MM.1S (cell line): ENCODE measurements at regions not wholly inside any gene's neighbourhood (a gene's known extent, or its start where the extent isn't known, plus 50 kb on each side); places are given as distances from the start of the nearest gene placed in this dataset.

Source experiments
- DNase-seq: peaks from one replicate; pipeline ENCODE4 v3.0.0-alpha.2; 2015
- H2AFZ ChIP-seq: fragments of 300-600 bp; sonication (generic); 2 replicates; pipeline ENCODE4 v1.6.0; 2016; ENCODE audit warnings: antibody characterized with exemption, low read length
- H3F3A ChIP-seq: fragments of 300-600 bp; sonication (generic); 2 replicates; pipeline ENCODE4 v1.6.1; 2016; ENCODE audit warnings: mild to moderate bottlenecking, antibody characterized with exemption, low read length, moderate library complexity, mixed read lengths; ENCODE audit not compliant: insufficient read depth
- H3K27ac ChIP-seq: fragments of 300-600 bp; sonication (generic); 2 replicates; pipeline ENCODE4 v1.5.1; 2016; ENCODE audit warnings: mild to moderate bottlenecking, low read length
- H3K27me3 ChIP-seq: fragments of 300-600 bp; sonication (generic); replicated peaks from 2 replicates; pipeline ENCODE4 v1.6.0; 2016; ENCODE audit warnings: low read length; ENCODE audit not compliant: insufficient read depth
- H3K36me3 ChIP-seq: fragments of 300-600 bp; sonication (generic); replicated peaks from 2 replicates; pipeline ENCODE4 v1.6.1; 2016; ENCODE audit warnings: mild to moderate bottlenecking, low read length, mixed read lengths; ENCODE audit not compliant: insufficient read depth
- H3K4me1 ChIP-seq: fragments of 300-600 bp; sonication (generic); 2 replicates; pipeline ENCODE4 v1.6.1; 2016; ENCODE audit warnings: low read length, mixed read lengths
- H3K4me2 ChIP-seq: fragments of 300-600 bp; sonication (generic); 2 replicates; pipeline ENCODE4 v1.6.0; 2016; ENCODE audit warnings: low read depth, low read length
- H3K4me3 ChIP-seq: fragments of 300-600 bp; sonication (generic); 2 replicates; pipeline ENCODE4 v1.5.1; 2016; ENCODE audit warnings: low read length, mixed read lengths
- H3K79me2 ChIP-seq: fragments of 300-600 bp; sonication (generic); 2 replicates; pipeline ENCODE4 v1.6.1; 2016; ENCODE audit warnings: mixed run types, low read length, mixed read lengths
- H3K9ac ChIP-seq: fragments of 300-600 bp; sonication (generic); 2 replicates; pipeline ENCODE4 v1.6.1; 2016; ENCODE audit warnings: low read length, mixed read lengths
- H3K9me2 ChIP-seq: fragments of 300-600 bp; sonication (generic); replicated peaks from 2 replicates; pipeline ENCODE4 v1.6.1; 2016; ENCODE audit warnings: mild to moderate bottlenecking, low read length, mixed read lengths; ENCODE audit not compliant: insufficient read depth
- H3K9me3 ChIP-seq: fragments of 300-600 bp; sonication (generic); replicated peaks from 2 replicates; pipeline ENCODE4 v1.6.1; 2016; ENCODE audit warnings: mild to moderate bottlenecking, low read length, mixed read lengths; ENCODE audit not compliant: insufficient read depth
- H4K20me1 ChIP-seq: fragments of 300-600 bp; sonication (generic); 2 replicates; pipeline ENCODE4 v1.6.1; 2016; ENCODE audit warnings: mild to moderate bottlenecking, low read length, moderate library complexity, mixed read lengths; ENCODE audit not compliant: insufficient read depth
- EZH2 ChIP-seq: fragments of 300-600 bp; sonication (generic); optimal IDR thresholded peaks from 2 replicates; pipeline ENCODE3; 2017; ENCODE audit warnings: low read depth, mild to moderate bottlenecking, antibody characterized with exemption, low read length, mixed read lengths
- EZH2phosphoT487 ChIP-seq: fragments of 300-600 bp; sonication (generic); IDR thresholded peaks from 2 replicates; pipeline ENCODE4 v1.6.1; 2018; ENCODE audit warnings: antibody characterized with exemption, low read length
- TF ChIP-seq, protein P1 (sequence below): fragments of 300-600 bp; sonication (generic); IDR thresholded peaks from 2 replicates; pipeline ENCODE4 v1.5.1; 2016; ENCODE audit warnings: antibody characterized with exemption, low read length, mixed read lengths

DNA sequence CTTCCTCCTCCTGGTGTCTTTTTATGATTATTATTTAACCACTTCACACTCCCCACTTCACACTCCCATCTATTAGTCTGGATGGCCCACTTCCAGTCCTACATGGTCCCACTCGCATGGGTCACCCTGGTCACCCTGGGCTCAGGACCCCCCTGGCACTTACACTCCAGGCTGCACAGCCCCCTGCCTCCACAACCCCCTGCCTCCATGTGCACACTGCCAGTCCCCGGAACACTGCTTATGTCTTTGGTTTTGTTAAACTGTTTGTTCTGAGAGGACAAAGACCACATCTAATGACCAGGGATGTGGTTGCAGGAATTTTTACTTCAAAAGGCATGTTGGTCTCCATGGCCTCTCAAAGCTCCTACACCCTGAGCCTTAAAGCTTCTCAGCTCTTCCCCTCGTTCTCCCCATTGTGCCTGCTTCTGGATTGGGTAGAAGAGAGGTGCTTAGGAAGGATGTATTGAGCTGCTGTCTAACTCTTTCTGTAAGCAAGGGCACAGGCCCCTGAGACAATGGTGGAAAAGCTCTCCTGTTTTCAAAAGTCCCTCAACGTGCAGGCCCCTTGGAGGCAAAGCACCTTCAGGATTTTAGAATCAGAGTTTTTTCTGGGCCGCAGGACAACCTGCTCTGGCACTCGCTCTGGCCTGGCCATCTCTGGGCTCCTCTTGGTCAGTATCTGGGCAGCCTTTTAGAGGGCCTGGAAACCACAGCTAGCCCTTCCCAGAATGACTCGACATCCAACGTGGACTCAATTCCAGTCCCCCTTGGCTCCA lies 150.0 kb upstream of the HAAO start:
- no peaks in the 10 kb centered on the region for H3K79me2 ChIP-seq
- no peak overlapping the region for H3K27ac ChIP-seq
- H3K4me3 ChIP-seq, result no peak overlapping the region
- no peaks in the 10 kb centered on the region for H3K9me2 ChIP-seq
- no peak overlapping the region for H3K4me2 ChIP-seq
- TF ChIP-seq EZH2, result no peak
- TF ChIP-seq, protein P1, sequence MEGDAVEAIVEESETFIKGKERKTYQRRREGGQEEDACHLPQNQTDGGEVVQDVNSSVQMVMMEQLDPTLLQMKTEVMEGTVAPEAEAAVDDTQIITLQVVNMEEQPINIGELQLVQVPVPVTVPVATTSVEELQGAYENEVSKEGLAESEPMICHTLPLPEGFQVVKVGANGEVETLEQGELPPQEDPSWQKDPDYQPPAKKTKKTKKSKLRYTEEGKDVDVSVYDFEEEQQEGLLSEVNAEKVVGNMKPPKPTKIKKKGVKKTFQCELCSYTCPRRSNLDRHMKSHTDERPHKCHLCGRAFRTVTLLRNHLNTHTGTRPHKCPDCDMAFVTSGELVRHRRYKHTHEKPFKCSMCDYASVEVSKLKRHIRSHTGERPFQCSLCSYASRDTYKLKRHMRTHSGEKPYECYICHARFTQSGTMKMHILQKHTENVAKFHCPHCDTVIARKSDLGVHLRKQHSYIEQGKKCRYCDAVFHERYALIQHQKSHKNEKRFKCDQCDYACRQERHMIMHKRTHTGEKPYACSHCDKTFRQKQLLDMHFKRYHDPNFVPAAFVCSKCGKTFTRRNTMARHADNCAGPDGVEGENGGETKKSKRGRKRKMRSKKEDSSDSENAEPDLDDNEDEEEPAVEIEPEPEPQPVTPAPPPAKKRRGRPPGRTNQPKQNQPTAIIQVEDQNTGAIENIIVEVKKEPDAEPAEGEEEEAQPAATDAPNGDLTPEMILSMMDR, result no peak
- no peaks in the 10 kb centered on the region for H3F3A ChIP-seq
- H4K20me1 ChIP-seq, result no peaks in the 10 kb centered on the region
- no peak overlapping the region for H2AFZ ChIP-seq
- DNase-seq, result no peak
- no peaks in the 10 kb centered on the region for H3K27me3 ChIP-seq
- no peaks in the 10 kb centered on the region for H3K36me3 ChIP-seq
- no peaks in the 10 kb centered on the region for H3K9me3 ChIP-seq
- H3K9ac ChIP-seq, result no peak overlapping the region
- no peaks in the 10 kb centered on the region for H3K4me1 ChIP-seq

DNA sequence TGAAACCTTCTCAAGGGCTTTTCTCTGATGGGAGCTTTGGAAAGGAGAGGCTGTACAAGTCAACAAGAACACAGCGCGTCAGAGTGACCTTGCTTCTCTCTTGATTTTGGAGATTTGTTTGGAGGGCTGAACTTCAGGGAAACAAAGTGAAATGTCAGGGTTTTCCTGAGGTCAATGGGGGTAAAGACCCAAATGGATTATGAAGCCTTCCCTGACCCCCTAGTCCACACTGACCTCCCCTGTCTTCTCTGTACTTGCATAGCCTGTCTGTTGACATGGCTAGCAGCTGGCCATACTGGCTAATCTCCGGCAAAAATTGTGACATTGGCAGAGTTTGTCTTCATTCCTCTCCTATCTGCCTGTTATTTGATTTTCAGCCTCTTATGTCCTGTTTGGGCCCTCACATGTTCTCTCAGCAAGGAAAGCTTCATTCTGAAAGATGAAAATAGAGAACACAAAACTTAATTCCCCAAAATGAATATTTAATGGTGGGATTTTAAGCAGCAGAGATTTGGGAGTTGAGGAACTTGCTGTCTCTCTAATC lies 149.3 kb upstream of the HAAO start:
- no peak for DNase-seq
- H3K4me2 ChIP-seq, result no peak overlapping the region
- H3K79me2 ChIP-seq, result no peaks in the 10 kb centered on the region
- H3K9ac ChIP-seq, result no peak overlapping the region
- H3K27me3 ChIP-seq, result no peaks in the 10 kb centered on the region
- no peak overlapping the region for H2AFZ ChIP-seq
- no peak overlapping the region for H3K27ac ChIP-seq
- no peaks in the 10 kb centered on the region for H3K4me1 ChIP-seq
- H3K4me3 ChIP-seq, result no peak overlapping the region
- TF ChIP-seq EZH2phosphoT487, result no peak
- TF ChIP-seq EZH2, result no peak
- TF ChIP-seq, protein P1, result no peak
- no peaks in the 10 kb centered on the region for H3K9me3 ChIP-seq
- H4K20me1 ChIP-seq, result no peaks in the 10 kb centered on the region
- no peaks in the 10 kb centered on the region for H3F3A ChIP-seq
- H3K9me2 ChIP-seq, result no peaks in the 10 kb centered on the region
- no peaks in the 10 kb centered on the region for H3K36me3 ChIP-seq

DNA sequence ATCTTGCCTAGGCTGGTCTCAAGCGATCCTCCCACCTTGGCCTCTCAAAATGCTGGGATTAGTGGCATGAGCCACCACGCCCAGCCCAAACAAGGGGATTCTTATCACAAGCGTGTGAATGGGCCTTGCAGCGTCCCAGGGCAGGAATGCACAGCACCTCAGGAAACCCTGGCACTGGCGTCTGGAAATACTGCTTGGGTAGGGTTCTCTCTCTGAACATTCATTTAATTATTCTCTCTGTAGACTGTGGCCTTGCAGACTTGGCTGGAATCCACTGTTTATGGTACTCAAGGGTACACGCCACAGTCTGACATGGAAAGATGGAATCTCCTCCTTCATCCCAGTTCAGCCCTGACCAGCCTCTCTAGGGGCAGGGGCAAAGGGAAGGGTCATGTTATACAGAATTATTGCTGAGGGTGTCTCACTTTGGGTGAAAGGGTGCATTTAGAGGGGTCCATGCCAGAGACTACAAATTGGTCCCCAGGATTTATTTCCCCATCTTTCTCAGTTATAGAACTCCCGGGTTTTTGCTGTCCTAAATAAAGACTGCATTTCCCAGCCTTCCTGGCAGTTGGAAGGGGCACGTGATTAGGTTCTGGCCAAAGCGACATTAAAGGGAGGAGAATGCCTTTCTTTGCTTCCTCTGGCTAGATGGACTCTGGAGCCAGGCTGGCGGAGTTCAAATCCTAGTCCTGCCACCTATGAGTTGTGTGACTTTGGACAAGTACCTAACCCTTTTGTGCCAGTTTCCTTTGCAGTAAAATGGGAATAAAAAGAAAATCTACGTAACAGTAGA lies 147.2 kb upstream of the HAAO start:
- no peak for DNase-seq
- H3K4me2 ChIP-seq, result no peak overlapping the region
- no peaks in the 10 kb centered on the region for H3K9me3 ChIP-seq
- H3K4me3 ChIP-seq, result no peak overlapping the region
- no peak for TF ChIP-seq EZH2
- TF ChIP-seq, protein P1, result no peak
- TF ChIP-seq EZH2phosphoT487, result no peak
- H3K27ac ChIP-seq, result no peak overlapping the region
- no peak overlapping the region for H2AFZ ChIP-seq
- H3K4me1 ChIP-seq, result no peaks in the 10 kb centered on the region
- no peaks in the 10 kb centered on the region for H3F3A ChIP-seq
- H4K20me1 ChIP-seq, result no peaks in the 10 kb centered on the region
- no peaks in the 10 kb centered on the region for H3K79me2 ChIP-seq
- no peak overlapping the region for H3K9ac ChIP-seq
- no peaks in the 10 kb centered on the region for H3K36me3 ChIP-seq
- H3K9me2 ChIP-seq, result no peaks in the 10 kb centered on the region
- no peaks in the 10 kb centered on the region for H3K27me3 ChIP-seq
